GM12891 (cell line): ENCODE measurements at regions not wholly inside any gene's neighbourhood (a gene's known extent, or its start where the extent isn't known, plus 50 kb on each side); places are given as distances from the start of the nearest gene placed in this dataset.

Source experiments
- POLR2A ChIP-seq: IDR thresholded peaks from 2 replicates; pipeline ENCODE4 v1.6.1; 2011; ENCODE audit warnings: low read depth, low read length, control low read depth
- POLR2AphosphoS5 ChIP-seq: IDR thresholded peaks from 2 replicates; pipeline ENCODE4 v1.6.1; 2011; ENCODE audit warnings: low read depth, low read length, control low read depth
- SPI1 ChIP-seq: IDR thresholded peaks from 2 replicates; pipeline ENCODE4 v1.6.1; 2011; ENCODE audit warnings: low read depth, low read length, control low read depth
- TAF1 ChIP-seq: IDR thresholded peaks from 2 replicates; pipeline ENCODE4 v1.6.1; 2011; ENCODE audit warnings: low read depth, low read length, control low read depth

- no peak for TF ChIP-seq POLR2A
- no peak for TF ChIP-seq TAF1
- no peak for TF ChIP-seq POLR2AphosphoS5
- TF ChIP-seq SPI1 = no peak
Observed at GRCh38 chr17:31752584-31752983, 106.5 kb downstream of the COPRS start.
